Liver (tissue), 8 donors: ENCODE measurements at regions not wholly inside any gene's neighbourhood (a gene's known extent, or its start where the extent isn't known, plus 50 kb on each side); places are given as distances from the start of the nearest gene placed in this dataset.

Source experiments
- DNase-seq: peaks from one replicate; pipeline ENCODE4 v3.0.0-alpha.2; 2017; ENCODE audit warnings: low spot score
- H3K27ac ChIP-seq, 2 donors: one replicate each; pipeline ENCODE4 v1.7.0; 2013; ENCODE audit warnings: inconsistent platforms in 2 of 2, low read length in 2 of 2, control low read depth in 1 of 2, low read depth in 1 of 2, mild to moderate bottlenecking in 1 of 2
- H3K27me3 ChIP-seq, 4 donors: one replicate each; pipeline versions ENCODE4 v1.6.1 to v1.7.0; 2013; ENCODE audit warnings: low read length in 3 of 4, inconsistent platforms in 1 of 4, mild to moderate bottlenecking in 1 of 4, moderate library complexity in 1 of 4; ENCODE audit not compliant: control insufficient read depth in 4 of 4, insufficient read depth in 4 of 4
- H3K36me3 ChIP-seq, 4 donors: one replicate each; pipeline versions ENCODE4 v1.6.1 to v1.7.0; 2013; ENCODE audit warnings: low read length in 3 of 4, mild to moderate bottlenecking in 3 of 4, low read depth in 1 of 4, moderate library complexity in 1 of 4; ENCODE audit not compliant: control insufficient read depth in 4 of 4, insufficient read depth in 3 of 4
- H3K4me1 ChIP-seq, 4 donors: one replicate each; pipeline versions ENCODE4 v1.6.1 to v1.7.0; 2013; ENCODE audit warnings: low read length in 3 of 4, mild to moderate bottlenecking in 3 of 4, moderate library complexity in 1 of 4; ENCODE audit not compliant: control insufficient read depth in 4 of 4, insufficient read depth in 4 of 4
- H3K4me3 ChIP-seq, 3 donors: one replicate each; pipeline versions ENCODE4 v1.6.1 to v1.7.0; 2013; ENCODE audit warnings: low read length in 3 of 3, control low read depth in 1 of 3, low read depth in 1 of 3, mild to moderate bottlenecking in 1 of 3
- H3K9ac ChIP-seq, 2 donors: one replicate each; pipeline ENCODE4 v1.7.0; 2013; ENCODE audit warnings: low read length in 2 of 2, mild to moderate bottlenecking in 2 of 2, moderate library complexity in 2 of 2, control low read depth in 1 of 2, low read depth in 1 of 2
- H3K9me3 ChIP-seq, 4 donors: one replicate each; pipeline versions ENCODE4 v1.6.1 to v1.7.0; 2013; ENCODE audit warnings: low read length in 3 of 4; ENCODE audit not compliant: control insufficient read depth in 4 of 4
- ATF3 ChIP-seq: IDR thresholded peaks from 2 replicates; pipeline ENCODE4 v1.6.1; 2016; ENCODE audit warnings: antibody characterized with exemption
- CTCF ChIP-seq: fragments of 150-350 bp; IDR thresholded peaks from 2 replicates; pipeline ENCODE4 v1.5.1; 2017; ENCODE audit warnings: improper control_type of control experiment, low read depth, low read length; ENCODE audit not compliant: missing input control
- EGR1 ChIP-seq, 2 donors: IDR thresholded peaks; 2 replicates each; pipeline ENCODE4 v1.6.1; 2016 to 2018; ENCODE audit warnings: antibody characterized with exemption in 2 of 2, low read depth in 2 of 2
- FOXA1 ChIP-seq: IDR thresholded peaks from 2 replicates; pipeline ENCODE4 v1.6.1; 2016; ENCODE audit warnings: antibody characterized with exemption
- FOXA2 ChIP-seq: IDR thresholded peaks from 2 replicates; pipeline ENCODE4 v1.6.1; 2016; ENCODE audit warnings: antibody characterized with exemption
- HNF4A ChIP-seq, 2 donors: conservative IDR thresholded peaks; 2 replicates each; pipeline ENCODE4 v1.6.1; 2016; ENCODE audit warnings: antibody characterized with exemption in 2 of 2, mild to moderate bottlenecking in 2 of 2
- HNF4G ChIP-seq: IDR thresholded peaks from 2 replicates; pipeline ENCODE4 v1.6.1; 2016; ENCODE audit warnings: antibody characterized with exemption
- JUND ChIP-seq, 2 donors: IDR thresholded peaks; 2 replicates each; pipeline ENCODE4 v1.6.1; 2016; ENCODE audit warnings: antibody characterized with exemption in 2 of 2
- MAX ChIP-seq: IDR thresholded peaks from 2 replicates; pipeline ENCODE4 v1.6.1; 2016; ENCODE audit warnings: antibody characterized with exemption
- RAD21 ChIP-seq, 2 donors: IDR thresholded peaks; 2 replicates each; pipeline ENCODE4 v1.6.1; 2016; ENCODE audit warnings: antibody characterized with exemption in 2 of 2, mild to moderate bottlenecking in 2 of 2
- REST ChIP-seq: IDR thresholded peaks from 2 replicates; pipeline ENCODE4 v1.6.1; 2016; ENCODE audit warnings: antibody characterized with exemption, mild to moderate bottlenecking
- SP1 ChIP-seq: IDR thresholded peaks from 2 replicates; pipeline ENCODE4 v1.6.1; 2018; ENCODE audit warnings: antibody characterized with exemption, mild to moderate bottlenecking
- TAF1 ChIP-seq: conservative IDR thresholded peaks from 2 replicates; pipeline ENCODE4 v1.6.1; 2016; ENCODE audit warnings: antibody characterized with exemption, mild to moderate bottlenecking
- YY1 ChIP-seq: IDR thresholded peaks from 2 replicates; pipeline ENCODE4 v1.6.1; 2016; ENCODE audit warnings: antibody characterized with exemption, mild to moderate bottlenecking
- WGBS: extraction: QIAGEN DNeasy Blood & Tissue Kit; methylation state at CpG from one replicate; pipeline ENCODE4 v1.1.7; 2013; 5-methylcytosine and 5-hydroxymethylcytosine counted together
- donor health status: healthy.
- donor health status: healthy.
- donor health status: healthy.
- donor health status: healthy.
- donor health status: healthy.

- TF ChIP-seq REST: no peak
- TF ChIP-seq EGR1 (IDR thresholded peaks at IDR 0.05; ENCODE audit: low read depth in 2 of 2): no peak
- TF ChIP-seq YY1: no peak
- TF ChIP-seq SP1: no peak
- TF ChIP-seq ATF3: no peak
- no peak for TF ChIP-seq MAX
Observed at GRCh38 chr17:73956169-73956568, 247.3 kb upstream of the RPL38 start (continued).

GRCh38 chr17:73956595-73957465, 246.6 kb upstream of the RPL38 start:
- peaks cover 0 to 6% (median 2%) of the 10 kb centered on the region in 4 donors for H3K4me1 ChIP-seq
- TF ChIP-seq CTCF (peak; percentile 62), RAD21 (IDR thresholded peaks at IDR 0.05) (peak; percentile 82 to 84), ATF3 (no peak)
- WGBS: 54% methylated on average over 15 of the region's 15 CpGs
- no peak overlapping the region for H3K27ac ChIP-seq
- H3K4me3 ChIP-seq: no peak overlapping the region
- peaks cover 0 to 3% (median 0%) of the 10 kb centered on the region in 4 donors for H3K9me3 ChIP-seq
- no peak overlapping the region for H3K9ac ChIP-seq
- peak; percentile 63 for DNase-seq
- H3K27me3 ChIP-seq: peaks cover 0 to 7% (median 2%) of the 10 kb centered on the region in 4 donors
- H3K36me3 ChIP-seq: no peaks in the 10 kb centered on the region

- Histone ChIP-seq H3K4me1 (peaks cover 0 to 5% (median 1%) of the 10 kb centered on the region in 4 donors), H3K9ac (no peak overlapping the region), H3K36me3 (no peaks in the 10 kb centered on the region), H3K27me3 (peaks cover 0 to 2% (median under 1%) of the 10 kb centered on the region in 4 donors), H3K9me3 (peaks cover 0 to 3% (median 0%) of the 10 kb centered on the region in 4 donors), H3K4me3 (no peak overlapping the region), H3K27ac (no peak overlapping the region)
- DNase-seq: no peak
- TF ChIP-seq HNF4G (no peak), FOXA2 (no peak), RAD21 (IDR thresholded peaks at IDR 0.05) (no peak), YY1 (no peak), CTCF (no peak), FOXA1 (no peak), HNF4A (conservative IDR thresholded peaks at IDR 0.05) (no peak), REST (no peak), SP1 (no peak), JUND (IDR thresholded peaks at IDR 0.05) (no peak), EGR1 (IDR thresholded peaks at IDR 0.05; ENCODE audit: low read depth in 2 of 2) (no peak), MAX (no peak), TAF1 (no peak)
- WGBS: 24% methylated on average over 6 of the region's 6 CpGs
Observed at GRCh38 chr17:73957564-73957963, 245.9 kb upstream of the RPL38 start.
